Gastroesophageal sphincter (tissue), 3 donors: ENCODE measurements at regions not wholly inside any gene's neighbourhood (a gene's known extent, or its start where the extent isn't known, plus 50 kb on each side); places are given as distances from the start of the nearest gene placed in this dataset.

Source experiments
- EP300 ChIP-seq: sonication (generic); formaldehyde crosslinking; IDR thresholded peaks from one replicate; pipeline ENCODE4 v1.6.1; 2017; ENCODE audit warnings: antibody characterized with exemption, mild to moderate bottlenecking
- POLR2A ChIP-seq, 2 donors: fragments of 450-650 bp; IDR thresholded peaks; one replicate each; pipeline ENCODE4 v1.6.1; 2017; ENCODE audit warnings: antibody characterized with exemption in 2 of 2, mild to moderate bottlenecking in 2 of 2, moderate library complexity in 1 of 2
- POLR2AphosphoS5 ChIP-seq: sonication (generic); formaldehyde crosslinking; IDR thresholded peaks from one replicate; pipeline ENCODE4 v1.6.1; 2017; ENCODE audit warnings: antibody characterized with exemption
- TF ChIP-seq, protein P1 (sequence below), 4 experiments: fragments of 200-600 bp in 2 of 4; fragments of 450-650 bp in 2 of 4; sonication (generic) in 1 of 4; IDR thresholded peaks; one replicate each; pipeline ENCODE4 v1.5.1; 2017 to 2019; ENCODE audit warnings: antibody characterized with exemption in 4 of 4, mild to moderate bottlenecking in 2 of 4, moderate library complexity in 2 of 4

DNA sequence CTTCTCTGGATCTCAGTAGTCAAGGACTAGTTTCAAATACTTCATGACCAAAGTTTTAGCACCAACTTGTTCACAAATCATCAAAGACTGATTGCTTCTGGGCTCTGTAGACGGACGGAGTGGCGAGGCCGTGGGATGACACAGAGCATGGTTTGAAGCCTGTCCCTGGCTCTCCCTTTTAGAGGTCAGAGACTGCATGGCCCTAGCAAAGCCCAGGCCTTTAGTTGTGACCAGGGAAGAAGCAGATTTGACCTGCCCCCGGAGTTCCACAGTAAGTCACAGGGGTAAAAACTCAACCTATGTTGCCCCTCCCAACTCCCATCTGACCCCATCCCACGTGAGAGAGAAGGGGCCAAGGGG, 90.4 kb downstream of the SYNE3 start:
- TF ChIP-seq, protein P1, sequence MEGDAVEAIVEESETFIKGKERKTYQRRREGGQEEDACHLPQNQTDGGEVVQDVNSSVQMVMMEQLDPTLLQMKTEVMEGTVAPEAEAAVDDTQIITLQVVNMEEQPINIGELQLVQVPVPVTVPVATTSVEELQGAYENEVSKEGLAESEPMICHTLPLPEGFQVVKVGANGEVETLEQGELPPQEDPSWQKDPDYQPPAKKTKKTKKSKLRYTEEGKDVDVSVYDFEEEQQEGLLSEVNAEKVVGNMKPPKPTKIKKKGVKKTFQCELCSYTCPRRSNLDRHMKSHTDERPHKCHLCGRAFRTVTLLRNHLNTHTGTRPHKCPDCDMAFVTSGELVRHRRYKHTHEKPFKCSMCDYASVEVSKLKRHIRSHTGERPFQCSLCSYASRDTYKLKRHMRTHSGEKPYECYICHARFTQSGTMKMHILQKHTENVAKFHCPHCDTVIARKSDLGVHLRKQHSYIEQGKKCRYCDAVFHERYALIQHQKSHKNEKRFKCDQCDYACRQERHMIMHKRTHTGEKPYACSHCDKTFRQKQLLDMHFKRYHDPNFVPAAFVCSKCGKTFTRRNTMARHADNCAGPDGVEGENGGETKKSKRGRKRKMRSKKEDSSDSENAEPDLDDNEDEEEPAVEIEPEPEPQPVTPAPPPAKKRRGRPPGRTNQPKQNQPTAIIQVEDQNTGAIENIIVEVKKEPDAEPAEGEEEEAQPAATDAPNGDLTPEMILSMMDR (IDR thresholded peaks at IDR 0.05) = no peak
- TF ChIP-seq POLR2AphosphoS5 (no peak), POLR2A (IDR thresholded peaks at IDR 0.05) (no peak), EP300 (no peak)
